ENCODE measurements at regions not wholly inside any gene's neighbourhood (a gene's known extent, or its start where the extent isn't known, plus 50 kb on each side); places are given as distances from the start of the nearest gene placed in this dataset.

GRCh38 chr9:16158093-16158492 lies 605.2 kb downstream of the CCDC171 start:
- no peak for DNase-seq

DNA sequence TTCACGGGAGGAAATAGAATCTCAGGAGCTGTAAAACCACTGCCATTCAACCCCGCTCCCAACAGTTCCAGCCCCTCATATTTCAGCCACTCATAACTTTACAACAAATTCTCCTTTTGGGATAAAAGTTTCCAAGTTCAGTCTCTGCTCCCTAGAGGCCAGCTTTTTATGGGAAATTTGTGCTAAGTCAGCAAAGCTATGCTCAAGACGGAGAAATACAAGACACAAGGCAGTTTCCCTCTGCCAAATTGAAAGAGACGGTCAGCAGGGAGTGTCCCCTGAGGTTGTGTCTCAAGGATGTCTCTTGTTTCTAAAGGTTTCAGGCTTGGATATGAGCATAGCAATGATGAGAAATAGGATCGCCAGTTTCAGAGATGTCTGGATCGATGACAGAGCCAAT lies 608.6 kb downstream of the CCDC171 start:
- no peak for DNase-seq

GRCh38 chr9:16170119-16170518 lies 617.3 kb downstream of the CCDC171 start:
- no peak for DNase-seq

DNA sequence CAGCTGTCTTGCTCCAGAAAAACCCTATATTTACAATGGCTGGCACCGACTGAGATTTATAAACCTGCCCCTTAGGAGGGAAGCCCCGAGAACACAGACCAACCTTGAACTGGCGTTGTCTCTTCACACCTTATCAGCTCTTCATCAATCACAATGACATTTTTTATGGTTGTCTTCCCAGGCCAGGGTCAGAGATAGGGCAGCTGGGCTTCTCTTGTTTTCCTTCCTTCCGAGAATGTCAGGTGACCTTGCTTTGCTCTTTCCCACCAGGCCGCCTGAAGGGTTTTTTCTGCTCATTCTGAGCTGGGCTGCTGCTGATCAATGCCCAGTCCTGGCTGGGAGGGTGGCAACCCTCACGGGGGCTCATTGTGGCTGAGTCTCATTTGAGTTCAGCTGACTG lies 619.1 kb downstream of the CCDC171 start:
- no peak for DNase-seq

- no peak for DNase-seq
These were observed 620.0 kb downstream of the CCDC171 start for GRCh38 chr9:16172796-16173195.

DNA sequence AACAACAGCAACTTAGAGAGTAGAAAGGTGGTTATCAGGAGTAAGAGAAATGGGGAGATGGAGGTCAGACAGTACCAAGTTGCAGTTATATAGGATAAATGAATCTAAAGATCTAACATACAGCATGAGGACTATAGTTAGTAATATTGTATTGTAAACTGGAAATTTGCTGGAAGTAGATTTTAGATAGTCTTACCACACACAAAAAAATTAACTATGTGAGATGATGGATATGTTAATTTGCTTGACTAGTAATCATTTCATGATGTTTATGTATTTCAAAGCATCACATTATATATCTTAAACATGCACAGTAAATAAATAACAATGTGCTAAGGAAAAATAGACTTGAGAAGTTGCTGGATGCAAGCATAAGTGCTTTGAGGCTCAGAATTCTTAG lies 622.1 kb downstream of the CCDC171 start:
- no peak for DNase-seq

- no peak for DNase-seq
These were observed 622.6 kb downstream of the CCDC171 start for GRCh38 chr9:16175461-16175860.

DNA sequence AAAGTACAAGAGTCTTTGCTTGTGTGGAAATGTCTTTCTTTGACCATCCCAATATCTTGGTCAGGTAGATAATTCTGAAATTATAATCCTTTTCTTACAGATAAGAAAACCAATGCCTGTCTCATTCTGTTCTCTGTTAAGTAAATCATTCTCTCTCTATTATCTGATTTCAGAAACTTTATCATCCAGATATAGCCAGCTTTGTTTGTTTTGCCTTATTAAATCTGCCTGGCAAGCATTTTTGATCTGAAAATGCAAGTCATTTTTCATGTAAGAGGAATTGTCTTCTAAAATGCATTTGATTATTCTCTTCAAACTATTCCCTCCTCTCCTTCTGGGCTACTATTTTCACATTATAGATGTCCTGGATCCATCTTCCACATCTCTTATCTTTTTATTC lies 625.5 kb downstream of the CCDC171 start:
- no peak for DNase-seq

DNA sequence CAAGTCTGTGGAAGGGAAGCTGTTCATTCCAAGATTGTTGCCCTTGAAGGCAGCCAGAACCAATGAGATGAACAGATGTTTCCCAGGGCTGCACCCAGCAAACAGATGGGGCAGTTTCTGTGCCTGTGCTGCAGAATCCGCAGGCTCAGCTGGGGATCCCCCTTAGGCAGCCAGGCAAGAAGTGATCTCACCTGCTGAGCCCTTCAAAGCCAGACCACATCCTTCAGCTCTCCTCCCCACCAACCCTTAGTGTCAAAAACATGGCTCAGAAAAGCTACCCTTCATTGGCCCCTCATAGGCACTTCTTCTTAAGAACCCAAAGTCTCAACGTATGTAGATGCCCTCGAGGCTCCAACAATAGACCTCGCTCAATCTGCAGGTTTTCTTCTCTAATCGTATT lies 626.7 kb downstream of the CCDC171 start:
- DNase-seq = no peak

DNA sequence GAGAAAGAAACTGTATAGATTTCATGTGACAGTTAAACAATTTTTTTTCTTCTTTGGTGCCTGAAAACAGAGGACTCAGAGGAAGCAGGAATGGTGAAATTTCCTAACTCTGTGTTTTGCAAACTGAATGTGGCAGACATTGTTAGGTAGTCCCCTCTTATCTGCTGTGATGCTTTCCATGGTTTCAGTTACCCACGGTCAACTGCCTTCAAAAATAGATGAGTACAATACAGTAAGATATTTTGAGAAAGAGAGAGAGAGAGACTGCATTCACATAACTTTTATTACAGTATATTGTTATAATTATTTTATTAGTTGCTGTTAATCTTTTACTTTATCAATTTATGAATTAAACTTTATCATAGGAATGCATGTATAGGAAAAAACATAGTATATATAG lies 627.2 kb downstream of the CCDC171 start:
- DNase-seq = no peak

- no peak for DNase-seq
These were observed 627.7 kb downstream of the CCDC171 start for GRCh38 chr9:16180546-16180945.

DNA sequence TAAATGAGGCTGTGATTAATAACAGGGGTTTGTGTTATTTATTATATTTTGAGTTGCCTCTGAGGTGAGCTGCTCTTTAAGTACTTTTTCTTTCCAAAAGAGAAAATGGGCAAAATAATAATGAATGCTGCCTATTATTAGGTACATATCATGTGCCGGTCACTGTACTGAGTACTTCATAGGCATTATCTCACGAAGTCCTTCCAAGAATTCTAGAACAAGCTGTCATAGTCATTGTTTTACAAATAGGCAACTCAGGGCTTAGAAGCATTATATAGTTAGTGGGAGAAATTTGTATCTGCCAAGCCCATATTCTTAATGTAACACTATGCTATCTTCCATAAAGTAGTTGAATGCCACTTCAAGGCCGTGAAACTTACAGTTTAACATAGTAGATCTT lies 628.7 kb downstream of the CCDC171 start:
- no peak for DNase-seq

DNA sequence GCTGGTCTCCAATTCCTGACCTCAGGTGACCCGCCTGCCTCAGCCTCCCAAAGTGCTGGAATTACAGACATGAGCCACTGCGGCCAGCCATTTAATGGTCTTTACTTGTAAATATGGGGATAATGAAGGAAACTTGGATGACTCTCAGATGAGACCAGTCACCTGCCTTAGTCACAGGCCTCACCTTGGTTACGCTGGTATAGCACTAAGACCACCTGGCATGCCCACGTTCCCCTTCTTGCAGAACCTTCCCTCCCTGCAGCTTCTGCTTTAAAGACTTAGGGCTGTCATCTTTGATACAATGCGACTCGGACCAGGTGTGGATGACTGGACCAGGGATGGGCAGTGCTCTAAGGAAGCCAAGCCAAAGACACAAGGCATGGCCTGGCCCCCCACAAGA lies 629.9 kb downstream of the CCDC171 start:
- DNase-seq = no peak

DNA sequence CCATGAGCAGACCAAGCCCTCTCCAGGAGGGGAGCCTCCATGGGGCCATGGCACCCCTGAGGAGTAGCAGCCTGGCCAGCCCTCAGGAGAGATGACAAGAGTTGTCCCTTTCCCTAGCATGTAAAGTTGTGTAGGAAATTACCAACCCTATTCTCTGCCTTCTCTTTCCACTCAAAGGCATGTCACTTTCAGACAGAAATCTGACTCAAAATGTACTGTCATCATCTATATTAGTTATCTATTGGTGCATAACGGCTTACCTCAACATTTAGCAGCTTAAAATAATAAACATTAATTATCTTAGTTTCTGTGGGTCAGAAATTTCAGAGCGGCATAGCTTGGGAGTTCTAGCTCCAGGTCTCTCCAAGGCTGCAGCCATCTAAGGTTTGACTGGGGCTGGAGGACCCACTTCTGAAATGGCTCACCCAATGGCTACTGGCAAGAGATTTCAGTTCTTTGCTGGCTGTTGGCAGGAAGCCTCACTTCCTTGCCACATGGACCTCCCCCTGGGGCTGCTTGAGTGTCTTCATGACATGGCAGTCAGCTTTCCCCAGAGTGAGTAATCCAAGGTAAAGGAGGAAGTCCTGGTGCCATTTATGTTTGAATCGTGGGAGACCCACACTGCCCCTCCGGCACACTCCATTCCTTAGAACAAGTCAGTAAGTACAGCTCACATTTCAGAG lies 632.3 kb downstream of the CCDC171 start:
- no peak for DNase-seq

DNA sequence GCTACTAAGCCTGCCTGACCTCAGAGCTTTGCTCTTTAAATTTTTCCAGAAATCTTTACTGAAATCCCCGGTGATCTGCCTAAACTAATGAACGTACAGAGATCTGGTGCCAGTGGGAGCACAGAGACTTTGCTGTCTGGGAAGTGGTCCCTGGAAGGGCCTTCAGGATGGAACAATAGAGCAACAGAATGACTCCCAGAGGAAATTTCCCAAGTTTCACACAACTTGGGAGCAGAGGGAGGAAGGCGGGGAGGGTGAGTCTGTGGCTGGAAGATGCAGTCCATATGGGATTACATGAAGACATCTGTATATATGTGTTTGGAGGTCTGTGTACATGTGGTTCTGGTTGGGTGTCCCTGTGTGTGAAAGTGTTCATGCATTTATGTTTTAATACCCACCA lies 638.3 kb downstream of the CCDC171 start:
- DNase-seq = no peak

- peak in 1 of 2 experiments; percentile 10 for DNase-seq
These were observed 639.0 kb downstream of the CCDC171 start for GRCh38 chr9:16191691-16192402.

- no peak for DNase-seq
These were observed 639.7 kb downstream of the CCDC171 start for GRCh38 chr9:16192403-16193017.

DNA sequence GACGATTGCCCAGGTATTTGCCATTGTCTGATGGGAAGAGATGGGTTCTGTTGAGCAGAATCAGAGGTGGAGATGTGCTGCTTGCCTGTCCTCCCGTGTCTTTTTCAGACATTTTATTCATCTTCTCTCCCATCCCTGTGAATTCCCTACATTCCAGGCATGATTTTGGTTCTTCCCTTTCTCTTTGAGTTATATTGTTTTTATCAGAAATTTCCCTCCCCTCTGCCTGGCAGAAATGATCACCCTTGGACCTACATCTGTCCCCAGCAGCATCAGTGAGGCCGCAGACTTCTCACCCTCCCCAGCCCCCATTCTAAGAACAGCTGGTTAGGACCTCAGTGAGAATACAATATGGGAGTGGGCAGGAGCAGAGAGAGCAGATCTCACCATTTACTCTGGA lies 640.2 kb downstream of the CCDC171 start:
- DNase-seq = no peak

DNA sequence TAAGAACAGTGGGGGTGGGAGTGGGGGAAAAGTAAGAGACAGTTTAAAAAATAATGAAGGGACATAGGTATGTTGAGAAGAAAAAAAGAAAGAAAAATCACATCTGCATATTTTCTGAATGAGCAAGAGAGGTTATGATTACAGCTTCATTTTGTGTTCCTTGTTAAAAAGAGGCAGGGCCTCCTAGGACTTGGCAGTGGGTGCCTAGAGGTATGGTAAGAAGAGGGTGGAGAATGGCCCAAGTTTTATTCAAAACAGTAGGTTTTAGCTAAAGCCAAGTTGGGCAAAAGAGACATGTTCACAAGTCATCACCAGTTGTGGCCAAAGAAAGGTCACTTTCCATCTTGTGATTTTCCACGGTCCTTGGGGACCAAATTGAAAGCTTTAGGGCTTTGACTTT lies 643.4 kb downstream of the CCDC171 start:
- no peak for DNase-seq

DNA sequence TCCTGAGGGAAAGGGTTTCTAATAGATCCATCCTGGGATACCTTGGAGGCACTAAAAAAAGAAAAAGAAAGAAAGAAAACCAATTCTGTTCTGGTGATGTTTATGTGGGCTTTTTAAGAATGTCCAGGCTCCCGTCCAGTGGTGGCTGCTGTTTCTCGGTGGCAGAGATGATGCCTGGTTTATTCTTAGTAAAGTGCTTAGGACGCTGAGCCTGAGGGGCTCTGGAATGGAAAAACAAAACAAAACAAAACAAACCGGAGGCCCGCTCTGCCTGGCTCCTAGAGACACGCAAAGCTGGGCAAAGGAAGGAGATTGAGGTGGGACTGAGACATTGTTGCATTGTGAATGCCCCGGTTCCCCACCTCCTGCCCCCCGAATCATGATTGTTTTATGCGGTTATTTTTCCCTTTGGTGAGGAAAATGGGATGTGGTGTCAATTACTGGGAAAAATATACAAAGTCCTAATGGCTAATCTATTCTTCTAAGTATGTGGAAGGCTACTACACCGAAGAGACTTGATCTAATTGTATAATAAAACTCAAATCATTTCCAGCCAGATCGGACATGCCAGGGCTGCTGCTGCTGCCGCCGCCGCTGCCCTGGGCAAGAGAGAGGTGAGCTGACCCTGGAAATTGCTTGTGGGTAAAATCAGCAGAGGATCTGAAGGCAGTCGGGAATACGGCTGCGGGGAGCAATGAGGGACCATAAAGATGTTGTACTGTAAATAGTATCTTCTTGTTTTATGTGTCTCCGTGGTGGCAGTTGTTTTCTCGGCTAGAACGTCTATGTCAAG lies 644.9 kb downstream of the CCDC171 start:
- no peak for DNase-seq

DNA sequence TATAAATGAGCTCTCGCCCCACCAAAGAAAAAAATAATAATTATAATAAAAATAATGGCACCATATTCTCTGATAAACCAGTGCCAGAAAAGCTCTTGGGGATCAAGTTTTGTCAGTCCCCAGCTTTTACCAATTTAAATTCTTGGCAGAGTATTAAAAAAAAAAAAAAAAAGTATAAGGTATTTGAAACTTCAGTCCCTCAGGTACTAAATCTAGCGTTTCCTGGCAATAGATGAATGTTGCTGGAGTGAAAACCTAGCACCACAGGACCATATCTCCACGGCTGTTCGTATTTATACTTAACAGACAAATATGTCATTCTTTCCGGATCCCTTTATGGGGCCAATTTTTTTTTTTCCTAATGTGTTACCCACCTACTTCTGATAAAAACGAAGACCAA lies 646.2 kb downstream of the CCDC171 start:
- DNase-seq = no peak

GRCh38 chr9:16202221-16202620 lies 649.4 kb downstream of the CCDC171 start:
- DNase-seq = no peak

DNA sequence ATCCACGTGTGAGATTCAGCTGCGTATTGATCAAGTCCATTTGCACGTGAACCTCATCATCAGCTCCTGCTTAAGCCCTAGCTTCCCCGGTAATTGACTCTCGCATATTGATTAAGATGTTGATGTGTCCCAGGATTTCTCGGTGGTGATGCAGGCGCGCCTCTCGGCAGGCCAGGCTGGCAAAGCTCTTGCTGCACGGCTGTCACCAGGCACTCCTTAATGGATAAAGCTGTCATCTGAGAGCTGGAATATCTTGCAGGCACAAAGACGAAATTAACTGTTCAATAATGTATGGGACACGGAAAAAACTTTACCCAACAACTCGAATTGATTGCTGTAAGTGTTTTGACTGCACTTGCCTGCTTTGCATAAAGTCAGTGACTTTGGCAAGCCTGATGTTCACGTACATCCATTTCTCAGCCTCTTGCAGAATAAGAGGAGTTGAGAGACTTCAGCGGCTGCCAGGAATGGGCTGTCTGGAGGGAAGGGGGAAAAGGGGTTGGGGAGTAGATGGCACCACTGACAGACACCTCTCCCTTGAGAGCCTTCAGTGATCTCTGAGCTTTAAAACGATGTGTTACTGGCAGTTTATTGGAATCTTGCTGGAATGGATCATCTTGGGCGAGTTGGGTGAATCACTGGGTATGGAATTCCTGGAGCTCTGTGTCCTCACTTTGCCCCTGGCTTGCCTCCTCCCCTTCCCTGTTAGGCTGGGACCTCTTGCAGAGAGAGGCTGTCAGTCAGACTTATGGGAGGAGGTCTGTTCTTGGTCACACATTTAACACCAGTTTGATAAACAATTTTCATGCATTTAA lies 650.3 kb downstream of the CCDC171 start:
- peak in 1 of 2 experiments; percentile 6 for DNase-seq

Measured in SW 1271 (cell line).